ENCODE measurements at regions not wholly inside any gene's neighbourhood (a gene's known extent, or its start where the extent isn't known, plus 50 kb on each side); places are given as distances from the start of the nearest gene placed in this dataset.

GRCh38 chr14:50020184-50020583 is 96.2 kb downstream of the VCPKMT start:
- TF ChIP-seq ZNF114 (CRISPR knock-in tag; IDR thresholded peaks at IDR 0.05), result no peak
- no peak for TF ChIP-seq CTCF (conservative IDR thresholded peaks at IDR 0.05; ENCODE audit: low read depth in 2 of 2)

All from GM23338 (cell line).